Left ventricle myocardium inferior (tissue), 1 donor: ENCODE measurements at regions not wholly inside any gene's neighbourhood (a gene's known extent, or its start where the extent isn't known, plus 50 kb on each side); places are given as distances from the start of the nearest gene placed in this dataset.

Experiments
- DNase-seq: peaks from one replicate; pipeline ENCODE4 v3.0.0-alpha.2; 2020
- H3K27ac ChIP-seq: fragments of 200-600 bp; replicated peaks from 2 replicates; pipeline ENCODE4 v1.8.0; 2021
- H3K27me3 ChIP-seq: fragments of 200-600 bp; 2 replicates; pipeline ENCODE4 v1.8.0; 2021; ENCODE audit warnings: low read depth
- H3K36me3 ChIP-seq: fragments of 200-600 bp; 2 replicates; pipeline ENCODE4 v1.8.0; 2021
- H3K4me1 ChIP-seq: fragments of 200-600 bp; 2 replicates; pipeline ENCODE4 v1.8.0; 2021
- H3K4me3 ChIP-seq: fragments of 200-600 bp; 2 replicates; pipeline ENCODE4 v1.8.0; 2021; ENCODE audit warnings: mild to moderate bottlenecking, moderate library complexity
- H3K9me3 ChIP-seq: fragments of 200-600 bp; replicated peaks from 2 replicates; pipeline ENCODE4 v1.8.0; 2021
- intact Hi-C: fragments of 100-400 bp; cut with micrococcal nuclease; formaldehyde crosslinking; loops from one replicate; pipeline ENCODE4 v1.11.0; 2022
- TF ChIP-seq, protein P1 (sequence below): fragments of 200-600 bp; IDR thresholded peaks from 2 replicates; pipeline ENCODE4 v1.8.0; 2021; ENCODE audit warnings: antibody characterized with exemption, mild to moderate bottlenecking, borderline replicate concordance
- donor health status: DM: no; HTN: yes; CAD: no; lungs with severe emphysema.

GRCh38 chr11:69966583-69966835 is 111.6 kb upstream of the ANO1 start:
- TF ChIP-seq, protein P1, sequence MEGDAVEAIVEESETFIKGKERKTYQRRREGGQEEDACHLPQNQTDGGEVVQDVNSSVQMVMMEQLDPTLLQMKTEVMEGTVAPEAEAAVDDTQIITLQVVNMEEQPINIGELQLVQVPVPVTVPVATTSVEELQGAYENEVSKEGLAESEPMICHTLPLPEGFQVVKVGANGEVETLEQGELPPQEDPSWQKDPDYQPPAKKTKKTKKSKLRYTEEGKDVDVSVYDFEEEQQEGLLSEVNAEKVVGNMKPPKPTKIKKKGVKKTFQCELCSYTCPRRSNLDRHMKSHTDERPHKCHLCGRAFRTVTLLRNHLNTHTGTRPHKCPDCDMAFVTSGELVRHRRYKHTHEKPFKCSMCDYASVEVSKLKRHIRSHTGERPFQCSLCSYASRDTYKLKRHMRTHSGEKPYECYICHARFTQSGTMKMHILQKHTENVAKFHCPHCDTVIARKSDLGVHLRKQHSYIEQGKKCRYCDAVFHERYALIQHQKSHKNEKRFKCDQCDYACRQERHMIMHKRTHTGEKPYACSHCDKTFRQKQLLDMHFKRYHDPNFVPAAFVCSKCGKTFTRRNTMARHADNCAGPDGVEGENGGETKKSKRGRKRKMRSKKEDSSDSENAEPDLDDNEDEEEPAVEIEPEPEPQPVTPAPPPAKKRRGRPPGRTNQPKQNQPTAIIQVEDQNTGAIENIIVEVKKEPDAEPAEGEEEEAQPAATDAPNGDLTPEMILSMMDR, result no peak
- H3K4me1 ChIP-seq, result no peaks in the 10 kb centered on the region
- H3K9me3 ChIP-seq, result no peaks in the 10 kb centered on the region
- DNase-seq, result no peak
- H3K4me3 ChIP-seq, result no peak overlapping the region
- no peaks in the 10 kb centered on the region for H3K36me3 ChIP-seq
- intact Hi-C loops, result no loop called here
- peaks cover 38% of the 10 kb centered on the region for H3K27me3 ChIP-seq
- H3K27ac ChIP-seq, result no peak overlapping the region

GRCh38 chr11:69966910-69967483 is 111.1 kb upstream of the ANO1 start:
- TF ChIP-seq, protein P1, result no peak
- DNase-seq, result no peak
- intact Hi-C loops, result no loop called here
- Histone ChIP-seq H3K4me3 (no peak overlapping the region), H3K36me3 (no peaks in the 10 kb centered on the region), H3K4me1 (no peaks in the 10 kb centered on the region), H3K27ac (no peak overlapping the region), H3K9me3 (no peaks in the 10 kb centered on the region), H3K27me3 (peaks cover 43% of the 10 kb centered on the region)

DNA sequence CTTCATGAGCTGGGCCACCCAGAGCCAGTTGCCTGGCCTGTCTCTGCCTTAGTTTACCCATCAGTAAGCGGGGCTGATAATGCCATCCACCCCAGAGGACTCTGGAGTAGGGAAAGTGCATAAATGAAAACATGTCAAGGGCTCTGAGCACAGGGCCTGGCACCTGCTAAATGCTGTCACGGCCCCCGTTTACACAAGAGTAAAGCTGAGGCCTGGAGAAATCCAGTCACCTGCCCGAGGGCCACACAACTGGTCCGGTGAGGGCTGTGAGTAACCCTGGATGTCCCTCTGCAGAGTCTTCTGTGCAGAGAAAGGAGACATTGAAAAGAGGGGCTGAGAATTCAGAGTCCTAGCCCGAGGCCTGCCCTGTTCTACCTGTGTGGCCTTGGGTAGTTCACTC is 110.6 kb upstream of the ANO1 start:
- intact Hi-C loops, result no loop called here

GRCh38 chr11:69968396-69969347 is 109.4 kb upstream of the ANO1 start:
- no peaks in the 10 kb centered on the region for H3K4me1 ChIP-seq
- peak; percentile 44 for DNase-seq
- H3K27ac ChIP-seq, result peak overlapping the region; percentile 75
- H3K27me3 ChIP-seq, result peaks cover 49% of the 10 kb centered on the region
- H3K36me3 ChIP-seq, result no peaks in the 10 kb centered on the region
- TF ChIP-seq, protein P1, result no peak
- H3K4me3 ChIP-seq, result no peak overlapping the region
- H3K9me3 ChIP-seq, result no peaks in the 10 kb centered on the region
- intact Hi-C loops, result no loop called here

More for the DNA sequence above, 110.6 kb upstream of the ANO1 start:
- TF ChIP-seq, protein P1, result no peak
- peak overlapping the region; percentile 75 for H3K27ac ChIP-seq
- no peak overlapping the region for H3K4me3 ChIP-seq
- H3K9me3 ChIP-seq, result no peaks in the 10 kb centered on the region
- H3K36me3 ChIP-seq, result no peaks in the 10 kb centered on the region
- DNase-seq, result no peak
- peaks cover 43% of the 10 kb centered on the region for H3K27me3 ChIP-seq
- no peaks in the 10 kb centered on the region for H3K4me1 ChIP-seq

GRCh38 chr11:69969890-69970784 is 108.0 kb upstream of the ANO1 start:
- H3K27ac ChIP-seq, result peak overlapping the region; percentile 75
- intact Hi-C loops, result no loop called here
- H3K9me3 ChIP-seq, result no peaks in the 10 kb centered on the region
- TF ChIP-seq, protein P1, result no peak
- DNase-seq, result no peak
- H3K27me3 ChIP-seq, result peaks cover 63% of the 10 kb centered on the region
- H3K4me1 ChIP-seq, result no peaks in the 10 kb centered on the region
- H3K4me3 ChIP-seq, result no peak overlapping the region
- H3K36me3 ChIP-seq, result no peaks in the 10 kb centered on the region
